ENCODE measurements at regions not wholly inside any gene's neighbourhood (a gene's known extent, or its start where the extent isn't known, plus 50 kb on each side); places are given as distances from the start of the nearest gene placed in this dataset.
"Not testable (repeated sequence)": the region's sequence is repeated elsewhere in the genome, so short reads cannot be mapped to it uniquely, and the experiment has no call there.

DNA sequence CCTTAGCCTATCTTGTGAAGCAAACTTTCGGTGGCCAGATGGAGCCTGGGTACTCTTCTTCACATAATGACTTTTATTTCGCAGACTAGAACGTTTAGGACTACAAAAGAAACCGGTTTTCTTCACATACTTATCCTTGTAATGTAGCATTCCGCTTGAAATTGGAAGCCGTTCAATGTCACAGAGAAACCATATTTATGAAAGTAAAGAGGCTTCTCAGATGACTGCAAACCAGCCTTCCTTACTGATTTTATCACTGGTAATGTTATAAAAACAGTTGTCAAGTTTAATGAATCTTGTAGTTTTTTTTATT, 94.1 kb downstream of the PPIAL4G start:
- peak overlapping the region; percentile 43 for H3K4me3 ChIP-seq (replicated peaks; ENCODE audit: low read depth, low read length)
- TF ChIP-seq CTCF (IDR thresholded peaks at IDR 0.05; ENCODE audit: low read depth, low read length, missing control alignments), result no peak
- DNase-seq (ENCODE audit: extremely low read depth, low read depth), result no peak

- DNase-seq (ENCODE audit: extremely low read depth, low read depth), result peak; percentile 77
- H3K4me3 ChIP-seq (replicated peaks; ENCODE audit: low read depth, low read length), result peak overlapping the region; percentile 43
- TF ChIP-seq CTCF (IDR thresholded peaks at IDR 0.05; ENCODE audit: low read depth, low read length, missing control alignments), result no peak
Observed at GRCh38 chr1:148388260-148389026, 94.7 kb downstream of the PPIAL4G start.

GRCh38 chr1:148387949-148388259, 95.2 kb downstream of the PPIAL4G start:
- peak overlapping the region; percentile 43 for H3K4me3 ChIP-seq (replicated peaks; ENCODE audit: low read depth, low read length)
- not testable (repeated sequence) for DNase-seq (ENCODE audit: extremely low read depth, low read depth)

DNA sequence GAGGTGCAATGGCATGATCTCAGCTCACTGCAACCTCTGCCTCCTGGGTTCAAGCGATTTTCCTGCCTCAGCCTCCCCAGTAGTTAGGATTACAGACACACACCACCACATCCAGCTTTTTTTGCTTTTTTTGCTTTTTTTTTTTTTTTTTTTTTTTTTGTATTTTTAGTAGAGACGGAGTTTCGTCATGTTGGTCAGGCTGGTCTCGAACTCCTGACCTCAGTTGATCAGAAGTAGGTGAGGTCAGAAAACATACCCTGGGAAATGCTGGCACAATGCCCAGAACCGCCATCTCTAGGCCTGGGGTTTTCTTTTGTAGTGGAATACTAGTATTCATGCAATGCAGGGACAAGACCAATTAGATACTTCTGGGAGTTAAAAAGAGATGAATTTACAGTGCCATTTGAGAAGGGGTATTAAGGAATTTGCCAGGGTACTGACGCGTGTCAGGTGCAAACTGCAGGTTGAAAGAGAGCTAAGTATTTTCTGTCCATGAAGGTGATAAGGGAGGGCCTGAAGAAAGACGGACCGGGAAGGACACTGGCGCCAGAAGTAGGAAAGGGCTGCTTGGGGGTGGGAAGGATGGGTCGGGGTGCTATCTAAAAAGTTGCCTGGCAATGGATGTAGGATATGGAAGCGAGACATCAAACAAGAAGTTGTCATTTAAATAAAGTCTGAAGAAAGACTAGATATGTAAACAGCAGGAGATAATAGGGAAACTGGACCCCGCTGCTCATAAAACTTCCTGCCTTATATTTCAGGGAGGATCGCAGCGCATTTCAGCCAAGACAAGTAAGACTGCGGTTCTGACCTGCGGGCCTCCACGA, 95.8 kb downstream of the PPIAL4G start:
- not testable (repeated sequence) for H3K4me3 ChIP-seq (replicated peaks; ENCODE audit: low read depth, low read length); DNase-seq (ENCODE audit: extremely low read depth, low read depth)

DNA sequence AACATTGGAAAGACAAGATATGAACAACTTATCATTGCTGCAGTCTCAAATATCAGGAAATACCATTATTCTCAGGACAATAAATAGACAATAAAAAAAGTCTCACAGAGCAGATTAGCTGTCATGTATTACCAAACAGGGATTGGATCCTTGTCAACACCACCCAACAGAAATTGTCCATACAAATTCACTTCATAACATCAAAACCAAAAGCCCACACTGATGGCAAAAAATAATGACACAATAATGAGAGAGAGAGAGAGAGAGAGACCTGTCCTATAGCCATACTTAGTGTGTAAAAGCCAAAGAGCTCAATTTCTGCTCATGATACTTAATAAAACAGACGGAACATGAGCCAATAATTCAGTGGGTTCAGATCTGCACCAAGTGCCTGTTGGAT, 96.5 kb downstream of the PPIAL4G start:
- no peak overlapping the region for H3K4me3 ChIP-seq (replicated peaks; ENCODE audit: low read depth, low read length)
- no peak for DNase-seq (ENCODE audit: extremely low read depth, low read depth)
- no peak for TF ChIP-seq CTCF (IDR thresholded peaks at IDR 0.05; ENCODE audit: low read depth, low read length, missing control alignments)

DNA sequence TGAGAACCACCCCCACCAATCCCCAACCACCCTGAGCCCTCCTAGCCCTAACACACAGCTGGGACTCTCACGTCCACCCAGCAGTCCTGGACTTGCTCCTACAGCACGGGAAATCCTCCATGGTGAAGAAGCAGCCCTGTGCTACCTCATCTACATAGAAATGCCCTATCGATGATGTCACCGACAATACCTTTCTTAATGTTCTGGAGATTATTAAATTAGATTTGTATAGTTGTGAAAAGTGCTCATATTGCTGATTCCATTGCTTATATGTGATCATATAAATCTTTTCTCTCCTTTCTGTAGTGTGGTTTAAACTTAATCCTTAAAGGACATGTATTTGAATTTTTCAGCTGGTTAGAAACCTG, 97.1 kb downstream of the PPIAL4G start:
- DNase-seq (ENCODE audit: extremely low read depth, low read depth); H3K4me3 ChIP-seq (replicated peaks; ENCODE audit: low read depth, low read length): not testable (repeated sequence)

GRCh38 chr1:148385371-148386030, 97.6 kb downstream of the PPIAL4G start:
- no peak overlapping the region for H3K4me3 ChIP-seq (replicated peaks; ENCODE audit: low read depth, low read length)
- no peak for TF ChIP-seq CTCF (IDR thresholded peaks at IDR 0.05; ENCODE audit: low read depth, low read length, missing control alignments)
- no peak for DNase-seq (ENCODE audit: extremely low read depth, low read depth)

GRCh38 chr1:148383966-148384365, 99.1 kb downstream of the PPIAL4G start:
- TF ChIP-seq CTCF (IDR thresholded peaks at IDR 0.05; ENCODE audit: low read depth, low read length, missing control alignments), result no peak
- H3K4me3 ChIP-seq (replicated peaks; ENCODE audit: low read depth, low read length), result no peak overlapping the region
- no peak for DNase-seq (ENCODE audit: extremely low read depth, low read depth)

All from HFF-Myc (cell line).